Islet precursor cell (in vitro differentiated cells): ENCODE measurements at regions not wholly inside any gene's neighbourhood (a gene's known extent, or its start where the extent isn't known, plus 50 kb on each side); places are given as distances from the start of the nearest gene placed in this dataset.
A peak's percentile ranks its signal among the peaks of the same experiment; 100 is the strongest.

Experiments used
- DNase-seq: peaks from one replicate; pipeline ENCODE4 v3.0.0-alpha.2; 2018

DNA sequence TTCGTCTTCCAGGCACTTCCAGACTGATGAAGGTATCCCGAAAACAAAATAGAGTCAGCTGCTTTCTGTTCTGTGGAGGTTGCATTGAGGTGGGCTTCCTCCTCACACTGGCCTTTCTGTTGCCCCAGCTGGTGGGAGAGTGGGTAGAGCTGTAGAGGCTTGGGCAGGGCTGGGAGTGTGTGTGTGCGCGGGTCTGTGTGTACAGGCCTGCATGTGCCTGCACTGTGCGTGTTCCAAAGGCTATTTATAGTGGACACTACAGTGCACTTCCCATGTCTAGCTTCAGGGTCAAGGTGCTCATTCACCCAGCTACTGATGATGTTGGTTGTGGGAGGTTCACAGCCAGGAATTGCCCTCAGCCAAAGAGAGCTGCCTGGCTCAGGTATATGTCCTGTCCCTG lies 260.1 kb upstream of the HABP2 start:
- no peak for DNase-seq

DNA sequence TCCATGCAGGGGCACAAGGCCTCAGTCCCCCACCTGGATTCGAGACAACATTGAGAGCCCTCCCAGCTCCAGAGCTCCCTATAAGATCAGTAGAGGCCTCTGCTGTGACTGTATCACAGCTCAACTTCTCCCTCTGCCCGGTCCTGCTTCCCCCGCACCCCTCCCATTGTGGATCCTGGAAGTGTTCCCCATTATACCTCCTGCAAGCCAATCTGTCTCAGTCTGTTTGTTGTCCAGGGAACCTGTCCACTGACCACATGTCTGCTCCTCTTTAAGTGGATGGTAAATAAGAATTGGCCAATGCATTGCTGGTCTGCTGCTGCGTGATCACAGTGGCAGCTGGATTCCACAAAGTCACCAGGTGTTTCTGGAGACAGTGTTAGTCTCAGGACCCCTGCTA lies 259.7 kb upstream of the HABP2 start:
- no peak for DNase-seq

DNA sequence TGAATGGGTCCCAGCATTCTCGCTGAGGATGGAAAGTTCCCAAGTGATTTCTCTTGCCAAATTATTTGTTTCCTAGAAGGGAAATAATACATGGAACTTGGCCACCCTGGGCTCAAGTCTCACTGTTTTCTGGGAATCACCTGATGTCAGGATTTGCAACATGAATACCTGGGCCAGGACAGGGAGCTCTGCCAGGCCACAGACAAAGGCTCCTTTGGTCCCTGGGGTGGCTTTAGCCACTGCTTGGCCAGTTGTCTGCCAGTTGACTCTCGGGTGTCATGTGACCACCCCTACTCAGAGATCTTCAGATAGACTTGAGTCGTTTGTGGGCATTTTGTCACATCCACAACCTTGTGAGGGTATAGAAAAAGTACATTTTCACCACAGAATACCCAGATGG lies 258.0 kb upstream of the HABP2 start:
- DNase-seq = no peak

GRCh38 chr10:113297226-113297625 lies 255.6 kb upstream of the HABP2 start:
- DNase-seq = peak; percentile 91

- DNase-seq = no peak
These were observed 254.2 kb upstream of the HABP2 start for GRCh38 chr10:113298616-113299015.

GRCh38 chr10:113300201-113300600 lies 252.7 kb upstream of the HABP2 start:
- no peak for DNase-seq

- no peak for DNase-seq
These were observed 252.2 kb upstream of the HABP2 start for GRCh38 chr10:113300617-113301016.

DNA sequence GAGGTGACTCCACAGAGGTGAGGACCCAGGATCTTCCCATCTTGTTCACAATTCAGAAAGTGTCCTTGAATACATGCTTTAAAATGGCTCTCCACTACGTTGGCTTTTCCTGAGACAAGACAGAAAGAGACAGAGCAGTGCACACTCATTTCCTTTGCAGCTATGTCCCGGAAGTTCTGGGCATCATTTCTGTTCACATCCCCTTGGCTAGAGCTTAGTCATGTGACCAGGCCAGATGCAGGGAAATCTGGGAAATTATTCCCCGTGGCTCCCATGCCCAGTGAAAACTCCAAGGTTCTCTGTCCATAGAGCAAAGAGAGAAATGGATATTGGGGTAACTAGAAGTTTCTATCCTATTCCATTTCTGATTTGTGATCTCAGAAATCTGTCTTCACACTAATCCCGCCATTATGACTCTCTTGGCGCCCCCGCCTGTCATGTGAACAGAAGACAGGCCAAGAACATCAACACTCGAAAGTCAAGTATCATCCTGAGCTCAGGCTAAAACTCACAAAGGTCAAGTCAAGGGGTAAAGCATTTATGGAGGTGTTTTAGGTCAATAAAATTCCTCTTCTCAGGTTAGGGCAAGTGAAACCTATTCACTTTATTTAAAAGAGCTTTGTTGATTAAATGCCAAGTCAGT lies 251.4 kb upstream of the HABP2 start:
- no peak for DNase-seq

GRCh38 chr10:113302062-113302461 lies 250.8 kb upstream of the HABP2 start:
- no peak for DNase-seq

GRCh38 chr10:113303544-113304146 lies 249.2 kb upstream of the HABP2 start:
- no peak for DNase-seq

GRCh38 chr10:113304726-113305125 lies 248.1 kb upstream of the HABP2 start:
- peak; percentile 96 for DNase-seq

DNA sequence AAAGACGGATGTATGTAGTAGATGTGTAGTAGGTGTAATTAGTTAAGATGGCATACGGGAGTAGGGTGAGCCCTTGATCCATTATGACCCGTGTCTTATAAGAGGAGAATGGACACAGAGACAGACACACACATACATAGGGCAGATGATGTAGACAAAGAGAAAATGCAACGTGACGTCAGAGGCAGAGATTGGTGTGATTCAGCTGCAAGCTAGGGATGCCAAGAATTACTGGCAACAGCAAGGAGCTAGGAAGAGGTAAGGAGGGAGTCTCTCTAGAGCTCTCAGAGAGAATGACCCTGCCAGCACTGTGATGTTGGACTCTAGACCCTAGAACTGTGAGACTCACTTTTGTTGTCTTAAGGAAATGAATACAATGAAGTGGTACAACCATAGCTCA lies 247.0 kb upstream of the HABP2 start:
- no peak for DNase-seq

GRCh38 chr10:113309791-113310190 lies 243.1 kb upstream of the HABP2 start:
- DNase-seq = no peak

DNA sequence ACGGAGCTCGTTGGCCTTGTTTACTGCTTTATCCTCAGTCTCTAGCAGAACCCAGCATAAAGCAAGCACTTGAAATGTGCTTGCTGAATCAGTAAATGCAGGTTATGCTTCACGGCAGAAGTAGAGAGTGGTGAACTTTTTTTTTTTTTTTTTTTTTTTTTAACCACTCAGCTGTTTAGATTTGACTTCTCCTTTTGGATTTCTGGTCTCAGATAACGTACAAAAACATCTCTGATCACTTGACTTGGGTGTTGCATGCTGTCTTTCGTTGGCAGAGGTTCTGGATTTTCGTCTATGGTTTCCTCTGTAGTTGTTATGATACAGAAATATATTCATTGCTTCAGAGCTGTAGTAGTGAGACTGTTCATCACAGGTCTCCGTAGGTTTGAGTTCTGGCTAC lies 242.5 kb upstream of the HABP2 start:
- no peak for DNase-seq

- no peak for DNase-seq
These were observed 239.7 kb upstream of the HABP2 start for GRCh38 chr10:113313048-113313602.

DNA sequence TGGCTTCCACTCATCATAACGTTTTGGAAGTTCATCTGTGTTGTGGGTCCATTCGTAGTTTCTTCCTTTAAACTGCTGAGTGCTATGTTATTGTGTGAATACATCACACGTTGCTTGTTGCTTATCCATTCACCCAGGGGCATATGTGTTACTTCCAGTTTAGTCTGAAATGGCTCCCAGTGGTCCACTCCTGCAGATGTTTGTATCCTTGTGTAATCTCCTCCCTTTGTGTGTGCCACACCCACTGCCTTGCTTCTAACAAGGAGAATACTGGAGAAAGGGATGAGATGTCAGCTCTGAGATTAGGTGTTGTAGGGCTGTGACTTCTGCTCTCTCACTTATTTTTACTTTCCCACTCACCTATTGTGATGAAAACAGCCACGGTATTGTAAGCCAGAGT lies 239.1 kb upstream of the HABP2 start:
- no peak for DNase-seq

- no peak for DNase-seq
These were observed 236.3 kb upstream of the HABP2 start for GRCh38 chr10:113316506-113316905.

GRCh38 chr10:113317489-113317888 lies 235.4 kb upstream of the HABP2 start:
- no peak for DNase-seq

GRCh38 chr10:113319479-113319878 lies 233.4 kb upstream of the HABP2 start:
- no peak for DNase-seq

DNA sequence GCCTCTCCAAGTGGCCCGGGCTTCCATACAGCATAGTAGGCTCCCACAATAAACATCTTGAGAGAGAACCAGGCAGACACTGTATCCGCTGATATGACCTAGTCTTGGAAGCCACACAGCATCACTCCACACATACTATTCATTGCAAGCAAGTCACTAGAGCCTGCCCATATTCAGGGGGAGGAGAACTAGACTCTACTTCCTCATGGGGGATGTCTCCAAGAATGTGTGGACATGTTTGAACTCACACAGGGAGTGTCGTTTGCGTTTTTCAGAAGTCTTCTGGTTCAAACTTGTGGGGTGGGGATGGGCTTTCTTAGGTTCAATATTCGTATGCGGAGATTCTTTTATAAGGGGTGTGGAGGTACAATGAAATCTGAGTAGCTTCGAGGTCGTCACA lies 232.6 kb upstream of the HABP2 start:
- DNase-seq = no peak

DNA sequence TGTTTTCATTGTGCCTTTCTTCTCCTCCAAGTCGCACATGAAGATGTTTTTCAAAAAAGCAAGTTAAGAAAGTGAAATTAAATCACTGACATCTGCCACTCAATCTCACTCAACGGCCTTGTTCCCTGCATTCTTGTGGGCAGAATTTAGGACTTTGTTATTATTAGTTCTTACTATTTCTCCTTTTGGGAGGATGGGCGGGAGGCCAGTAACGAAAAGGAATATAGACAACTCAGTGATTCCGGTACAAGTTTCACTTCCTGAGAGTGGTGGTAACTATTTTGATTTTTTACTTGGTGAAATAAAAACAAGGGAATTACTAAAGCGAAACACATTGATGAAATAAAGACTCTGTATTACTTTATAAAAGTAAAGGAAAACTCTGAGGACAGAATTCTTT lies 231.9 kb upstream of the HABP2 start:
- no peak for DNase-seq

DNA sequence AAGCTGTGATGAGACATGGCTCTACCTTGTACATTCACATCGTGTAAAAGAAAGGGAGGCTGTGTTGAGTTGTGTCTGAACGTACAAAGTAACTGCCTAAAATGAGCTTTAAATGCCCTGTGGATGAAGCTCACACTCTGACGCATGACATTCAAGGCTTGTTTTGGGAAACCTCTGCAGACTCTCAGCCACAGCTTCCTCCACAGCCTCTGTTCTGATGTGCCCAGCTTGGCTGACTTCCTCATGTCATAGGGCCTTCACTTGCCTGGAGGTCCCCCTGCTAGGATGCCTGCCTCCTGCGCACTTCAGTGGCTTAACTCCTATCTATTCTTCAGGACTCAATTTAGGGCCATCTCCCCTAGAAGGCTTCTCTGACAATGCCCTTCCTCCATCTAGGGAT lies 230.0 kb upstream of the HABP2 start:
- DNase-seq = no peak

DNA sequence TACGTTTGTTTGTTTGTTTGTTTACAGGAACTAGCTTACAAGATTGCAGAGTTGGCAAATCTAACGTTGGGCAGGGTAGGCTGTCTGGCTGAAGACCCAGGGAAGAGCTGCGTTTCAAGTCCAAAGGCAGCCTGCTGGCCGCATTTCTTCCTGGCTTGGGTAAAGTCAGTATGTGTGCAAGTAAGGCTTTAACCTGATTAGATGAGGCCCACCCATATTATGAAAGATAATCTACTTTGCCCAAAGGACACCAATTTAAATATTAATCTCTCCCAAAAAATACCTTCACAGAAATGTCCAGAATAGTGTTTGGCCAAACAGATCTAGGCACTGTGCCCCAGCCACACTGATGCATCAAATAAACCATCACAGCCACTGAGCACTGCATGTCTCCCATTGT lies 228.9 kb upstream of the HABP2 start:
- no peak for DNase-seq

DNA sequence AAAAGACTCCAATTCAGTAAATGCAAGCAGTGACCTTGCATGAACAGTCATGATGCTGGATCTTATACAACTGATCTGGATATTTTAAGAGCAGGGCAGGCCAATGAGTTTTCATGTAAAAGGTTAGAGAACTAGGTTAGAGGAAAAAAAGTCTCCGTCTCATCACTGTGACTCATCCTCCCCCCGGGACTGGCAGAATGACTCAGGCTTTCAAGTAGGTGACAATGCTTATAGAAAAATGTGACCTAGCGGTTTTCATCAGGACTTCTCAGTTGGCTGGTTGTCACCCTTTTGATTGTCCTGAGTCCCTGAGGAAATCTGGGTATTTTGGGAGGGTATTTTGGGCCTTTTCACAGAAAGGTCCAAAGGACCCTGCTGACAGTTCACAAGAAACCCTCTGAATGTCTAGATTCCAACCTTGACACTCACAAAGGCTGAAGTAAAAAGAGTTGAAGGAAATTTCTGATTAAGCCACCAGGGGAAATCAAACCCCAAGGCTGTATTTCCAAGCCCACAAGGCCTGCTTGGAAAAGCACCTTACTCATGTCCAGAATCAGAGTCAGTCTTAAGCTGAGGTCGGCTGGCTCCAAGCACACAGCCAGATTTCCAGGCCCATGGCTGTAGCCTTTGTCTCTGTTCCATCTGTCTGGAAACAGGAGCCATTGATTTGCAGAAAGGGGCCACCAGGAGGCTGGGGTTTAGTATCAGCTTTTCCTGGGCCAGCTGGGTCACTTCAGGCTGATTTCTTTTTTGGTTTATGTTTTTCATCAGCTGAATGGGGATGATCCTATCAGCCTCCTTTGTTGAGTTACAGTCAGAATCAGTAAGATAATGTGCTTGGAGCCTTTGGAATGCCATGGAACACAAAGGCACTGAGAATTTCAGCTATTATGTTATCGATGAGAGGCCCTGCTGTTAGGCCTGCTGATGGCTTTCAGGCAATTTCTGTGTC lies 226.4 kb upstream of the HABP2 start:
- peak; percentile 93 for DNase-seq
